WI38 (cell line): ENCODE measurements at regions not wholly inside any gene's neighbourhood (a gene's known extent, or its start where the extent isn't known, plus 50 kb on each side); places are given as distances from the start of the nearest gene placed in this dataset.

ENCODE experiments used
- H3K4me3 ChIP-seq: 2 replicates; pipeline ENCODE4 v1.5.1; 2011; ENCODE audit warnings: low read depth, mild to moderate bottlenecking, control low read depth, low read length
- CTCF ChIP-seq: IDR thresholded peaks from 2 replicates; pipeline ENCODE4 v1.5.1; 2012; ENCODE audit warnings: low read depth, mild to moderate bottlenecking, control low read depth, low read length

- H3K4me3 ChIP-seq: no peak overlapping the region
- no peak for TF ChIP-seq CTCF
Observed at GRCh38 chr10:32156031-32156495, 99.8 kb upstream of the KIF5B start.

- no peak for TF ChIP-seq CTCF
- no peak overlapping the region for H3K4me3 ChIP-seq
Observed at GRCh38 chr10:32155075-32155516, 98.9 kb upstream of the KIF5B start.

DNA sequence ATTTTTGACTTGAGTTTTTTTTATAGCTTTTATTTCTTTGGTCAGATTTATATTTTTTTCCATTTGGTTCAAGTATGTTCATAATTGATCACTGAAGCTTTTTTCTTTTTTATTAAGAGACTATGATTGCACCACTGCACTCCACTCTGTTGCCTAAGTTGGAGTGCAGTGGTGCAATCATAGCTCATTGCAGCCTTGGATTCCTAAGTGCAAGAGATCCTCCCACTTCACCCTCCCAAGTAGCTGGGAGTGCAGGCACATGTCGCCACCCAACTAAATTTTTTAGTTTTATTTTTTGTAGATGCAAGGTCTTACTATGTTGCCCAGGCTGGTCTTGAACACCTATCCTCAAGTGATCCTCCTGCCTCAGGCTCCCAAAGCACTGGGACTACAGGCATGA is 97.7 kb upstream of the KIF5B start:
- H3K4me3 ChIP-seq: no peak overlapping the region
- no peak for TF ChIP-seq CTCF

DNA sequence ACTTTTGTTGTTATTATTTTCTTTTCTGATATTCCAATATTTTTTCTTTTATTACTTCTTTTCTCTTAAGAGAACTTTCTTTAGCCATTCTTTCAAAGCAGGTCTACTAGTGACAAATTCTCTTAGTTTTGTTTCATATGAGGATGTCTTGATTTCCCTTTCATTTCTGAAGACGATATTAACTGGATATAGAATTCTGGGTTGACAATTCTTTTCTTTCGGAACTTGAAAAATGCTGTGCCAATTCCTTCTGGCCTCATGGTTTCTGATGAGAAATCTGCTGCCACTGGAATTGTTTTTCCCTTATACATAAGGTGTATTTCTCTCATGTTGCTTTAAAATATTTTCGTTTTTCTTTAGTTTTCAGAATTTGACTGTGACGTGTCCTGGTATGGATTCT is 97.0 kb upstream of the KIF5B start:
- H3K4me3 ChIP-seq: no peak overlapping the region
- no peak for TF ChIP-seq CTCF

DNA sequence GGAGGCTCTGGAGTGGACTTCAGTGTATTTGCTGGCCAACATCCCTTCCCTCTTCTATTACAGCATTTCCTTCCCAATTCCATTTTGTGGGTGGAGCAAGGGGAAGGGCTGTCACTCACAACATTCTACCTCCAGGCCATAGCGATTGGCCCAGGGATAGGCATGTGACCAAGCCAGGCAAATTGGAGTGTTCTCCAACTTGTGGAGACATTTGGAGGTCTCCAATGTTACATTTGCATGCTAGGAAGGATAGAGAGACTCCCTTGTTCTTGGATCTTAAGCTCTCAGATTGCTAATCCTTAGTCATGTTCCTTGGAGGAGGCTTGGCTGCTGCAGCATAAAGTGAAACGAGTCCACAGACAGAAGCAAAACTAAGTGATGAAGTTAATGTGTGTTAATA is 95.6 kb upstream of the KIF5B start:
- TF ChIP-seq CTCF: no peak
- H3K4me3 ChIP-seq: no peak overlapping the region

- H3K4me3 ChIP-seq: no peak overlapping the region
- TF ChIP-seq CTCF: no peak
Observed at GRCh38 chr10:32150532-32151101, 94.4 kb upstream of the KIF5B start.

GRCh38 chr10:32149252-32149955 is 93.2 kb upstream of the KIF5B start:
- TF ChIP-seq CTCF: no peak
- peak overlapping the region; percentile 10; the same call in 1 of the 2 replicates for H3K4me3 ChIP-seq
